GM18507 (cell line): ENCODE measurements at regions not wholly inside any gene's neighbourhood (a gene's known extent, or its start where the extent isn't known, plus 50 kb on each side); places are given as distances from the start of the nearest gene placed in this dataset.
"Not testable (repeated sequence)": the region's sequence is repeated elsewhere in the genome, so short reads cannot be mapped to it uniquely, and the experiment has no call there.

ENCODE experiments used
- DNase-seq: peaks from one replicate; pipeline ENCODE4 v3.0.0; 2011; ENCODE audit warnings: low read depth; ENCODE audit not compliant: insufficient read length; ENCODE audit errors: extremely low spot score
- FAIRE-seq: peaks from 2 replicates; lab custom pipeline; 2011; peaks lifted over from hg19 to GRCh38; lab: Jason Lieb, UNC

GRCh38 chr13:109416001-109416400 is 370.4 kb downstream of the IRS2 start:
- FAIRE-seq = no peak

GRCh38 chr13:109415057-109415456 is 371.3 kb downstream of the IRS2 start:
- DNase-seq = no peak
- FAIRE-seq = no peak

More at GRCh38 chr13:109416001-109416400, 370.4 kb downstream of the IRS2 start:
- no peak for DNase-seq

- DNase-seq = no peak
- no peak for FAIRE-seq
Observed at GRCh38 chr13:109412283-109412901, 374.0 kb downstream of the IRS2 start.

GRCh38 chr13:109410868-109411267 is 375.5 kb downstream of the IRS2 start:
- FAIRE-seq (no peak), DNase-seq (no peak)

GRCh38 chr13:109408591-109409382 is 377.6 kb downstream of the IRS2 start:
- no peak for FAIRE-seq
- DNase-seq = no peak

- FAIRE-seq = no peak
- no peak for DNase-seq
Observed at GRCh38 chr13:109406376-109406992, 379.9 kb downstream of the IRS2 start.

- no peak for DNase-seq
- no peak for FAIRE-seq
Observed at GRCh38 chr13:109403012-109403421, 383.4 kb downstream of the IRS2 start.

- no peak for DNase-seq
- FAIRE-seq = no peak
Observed at GRCh38 chr13:109401891-109402290, 384.5 kb downstream of the IRS2 start.

- DNase-seq (no peak), FAIRE-seq (no peak)
Observed at GRCh38 chr13:109401307-109401706, 385.1 kb downstream of the IRS2 start.

- no peak for FAIRE-seq
Observed at GRCh38 chr13:109400624-109401257, 385.6 kb downstream of the IRS2 start.

GRCh38 chr13:109400209-109400608 is 386.2 kb downstream of the IRS2 start:
- DNase-seq (no peak), FAIRE-seq (no peak)

More at GRCh38 chr13:109400624-109401257, 385.6 kb downstream of the IRS2 start:
- no peak for DNase-seq

- DNase-seq, FAIRE-seq: not testable (repeated sequence)
Observed at GRCh38 chr13:109398071-109398470, 388.3 kb downstream of the IRS2 start.

- FAIRE-seq (no peak), DNase-seq (no peak)
Observed at GRCh38 chr13:109397285-109397684, 389.1 kb downstream of the IRS2 start.

- DNase-seq (no peak), FAIRE-seq (no peak)
Observed at GRCh38 chr13:109396266-109396665, 390.1 kb downstream of the IRS2 start.

GRCh38 chr13:109395014-109395413 is 391.4 kb downstream of the IRS2 start:
- FAIRE-seq = no peak

GRCh38 chr13:109394311-109394988 is 391.9 kb downstream of the IRS2 start:
- FAIRE-seq = no peak
- no peak for DNase-seq

More at GRCh38 chr13:109395014-109395413, 391.4 kb downstream of the IRS2 start:
- no peak for DNase-seq

- DNase-seq (no peak), FAIRE-seq (no peak)
Observed at GRCh38 chr13:109393045-109393444, 393.3 kb downstream of the IRS2 start.

GRCh38 chr13:109390391-109390790 is 396.0 kb downstream of the IRS2 start:
- DNase-seq (no peak), FAIRE-seq (no peak)

- no peak for DNase-seq
- no peak for FAIRE-seq
Observed at GRCh38 chr13:109389892-109390345, 396.5 kb downstream of the IRS2 start.
